Fibroblast of pulmonary artery (primary cell): ENCODE measurements at regions not wholly inside any gene's neighbourhood (a gene's known extent, or its start where the extent isn't known, plus 50 kb on each side); places are given as distances from the start of the nearest gene placed in this dataset.

Source experiments
- DNase-seq: peaks from one replicate; pipeline ENCODE4 v3.0.0-alpha.2; 2010; ENCODE audit warnings: low read depth
- H3K4me3 ChIP-seq: replicated peaks from 2 replicates; pipeline ENCODE4 v1.5.1; 2011; ENCODE audit warnings: low read depth, mild to moderate bottlenecking, control low read depth, low read length, moderate library complexity
- CTCF ChIP-seq: IDR thresholded peaks from 2 replicates; pipeline ENCODE4 v1.5.1; 2011; ENCODE audit warnings: mild to moderate bottlenecking, control low read depth, low read length, inconsistent platforms; ENCODE audit errors: missing control alignments

- TF ChIP-seq CTCF = no peak
- no peak for DNase-seq
- H3K4me3 ChIP-seq = no peak overlapping the region
Observed at GRCh38 chr13:107379407-107380155, 811.6 kb upstream of the ARGLU1 start.

- DNase-seq = no peak
- H3K4me3 ChIP-seq = no peak overlapping the region
- TF ChIP-seq CTCF = no peak
Observed at GRCh38 chr13:107376341-107377125, 808.6 kb upstream of the ARGLU1 start.

GRCh38 chr13:107375701-107376340 is 807.9 kb upstream of the ARGLU1 start:
- no peak for DNase-seq
- H3K4me3 ChIP-seq = no peak overlapping the region
- TF ChIP-seq CTCF = no peak

- no peak overlapping the region for H3K4me3 ChIP-seq
- no peak for DNase-seq
- TF ChIP-seq CTCF = no peak
Observed at GRCh38 chr13:107374038-107374437, 806.1 kb upstream of the ARGLU1 start.

- H3K4me3 ChIP-seq = no peak overlapping the region
- peak; percentile 54 for TF ChIP-seq CTCF
- DNase-seq = peak; percentile 77
Observed at GRCh38 chr13:107373551-107373950, 805.6 kb upstream of the ARGLU1 start.

- H3K4me3 ChIP-seq = no peak overlapping the region
- TF ChIP-seq CTCF = no peak
- DNase-seq = peak; percentile 57
Observed at GRCh38 chr13:107370015-107370785, 802.3 kb upstream of the ARGLU1 start.
